HG02763 (cell line): ENCODE measurements at regions not wholly inside any gene's neighbourhood (a gene's known extent, or its start where the extent isn't known, plus 50 kb on each side); places are given as distances from the start of the nearest gene placed in this dataset.

Experiments used
- ATAC-seq: cut with Tn5 transposase; IDR thresholded peaks from one replicate; pipeline ENCODE4 v1.9.1; 2021; ENCODE audit warnings: mild to moderate bottlenecking, moderate library complexity; ENCODE audit not compliant: unreplicated experiment

DNA sequence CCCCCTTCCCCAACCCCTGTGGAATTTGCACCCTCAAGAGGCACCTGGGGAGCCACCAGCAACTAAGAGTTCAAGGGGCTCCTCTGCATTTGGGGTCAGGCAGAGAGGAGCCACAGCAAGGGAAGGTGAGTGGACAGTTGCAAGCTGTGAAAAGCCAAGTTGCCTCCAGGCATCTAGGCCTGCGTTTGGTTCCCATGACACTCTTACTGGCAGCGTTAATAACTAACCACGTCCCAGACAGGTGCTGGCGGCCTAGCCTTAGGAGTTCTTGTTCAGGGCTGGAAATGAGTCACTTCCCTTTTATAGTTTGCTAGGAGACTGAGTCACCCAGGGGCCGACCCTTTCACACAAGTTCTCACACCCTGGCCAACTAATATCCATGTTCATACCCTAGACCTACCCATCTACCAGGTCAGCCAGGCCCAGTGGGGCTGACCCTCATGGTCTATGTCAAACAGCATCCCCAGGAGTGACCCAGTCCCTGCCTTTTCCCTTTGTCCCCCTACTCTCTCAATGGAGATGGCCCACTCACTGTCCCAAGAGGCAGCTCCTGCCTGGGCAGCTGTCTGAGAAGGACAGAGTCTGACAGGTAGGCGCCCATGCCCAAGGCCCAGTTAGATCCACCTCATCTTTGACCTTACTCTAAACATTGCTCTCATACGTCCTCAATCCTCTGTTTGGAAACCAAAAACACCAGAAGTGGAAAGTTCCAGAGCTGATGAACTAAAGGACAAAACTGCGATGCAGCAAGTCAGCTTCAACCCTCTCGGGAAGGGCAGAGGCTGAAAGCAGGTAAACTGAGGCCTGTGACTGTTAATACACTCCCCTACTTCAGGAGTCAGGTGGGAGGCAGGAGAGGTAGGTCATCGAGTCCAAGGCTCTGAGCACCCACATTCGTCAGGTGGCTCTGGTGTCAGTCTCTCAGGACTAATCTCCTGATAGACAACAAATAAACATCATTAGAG is 300.6 kb downstream of the SOX9 start:
- peak; percentile 37 for ATAC-seq

DNA sequence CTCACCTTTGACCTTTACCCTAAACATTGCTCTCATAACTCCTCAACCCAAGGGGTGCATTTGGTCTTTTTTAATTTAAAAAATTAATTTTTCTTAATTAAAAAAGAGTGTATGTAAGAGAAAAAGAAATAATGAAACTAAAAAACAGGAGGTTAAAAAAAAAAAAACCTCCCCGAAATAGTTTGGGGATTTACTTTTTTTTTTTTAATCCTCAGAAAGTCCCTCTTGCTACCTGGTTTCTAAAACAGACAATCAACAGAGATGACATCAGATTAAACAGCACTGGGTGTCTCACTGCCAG is 301.3 kb downstream of the SOX9 start:
- no peak for ATAC-seq

DNA sequence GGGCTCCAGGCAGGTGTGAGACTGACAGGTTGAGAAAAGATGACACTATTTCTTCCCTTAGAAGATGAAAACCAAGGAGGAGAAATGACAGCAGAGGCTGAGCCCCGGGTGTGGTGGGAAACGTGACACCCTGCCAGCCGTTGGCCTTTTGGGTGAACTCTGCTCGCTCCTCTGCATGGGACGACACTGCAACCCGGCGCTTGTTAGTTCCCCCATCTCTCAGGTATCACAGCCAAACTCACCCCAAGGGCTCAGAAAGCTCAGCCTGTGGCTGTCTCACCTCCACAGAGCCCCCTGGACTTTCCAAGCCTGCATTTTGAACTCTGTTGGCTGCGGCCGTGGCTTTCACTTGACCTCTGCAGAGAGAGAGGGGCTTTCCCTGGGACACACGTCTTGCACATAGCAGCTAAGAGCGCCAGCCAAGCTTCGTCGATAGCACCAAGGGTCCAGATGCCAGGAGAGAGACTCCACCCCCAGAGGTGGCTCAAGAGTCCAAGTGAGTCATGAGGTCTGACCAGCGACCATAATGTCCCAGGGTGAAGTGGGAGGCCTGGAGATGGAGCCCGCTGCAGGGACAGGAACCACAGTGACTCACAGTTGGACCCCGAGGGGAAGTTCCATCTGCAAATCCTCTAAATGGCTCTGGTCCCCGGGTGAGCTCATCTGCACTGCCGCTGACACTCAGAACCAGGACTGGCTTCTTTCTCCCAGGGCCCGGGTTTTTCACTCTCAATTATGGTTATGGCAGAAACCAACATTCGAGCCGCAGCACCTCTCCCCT is 301.9 kb downstream of the SOX9 start:
- peak; percentile 42 for ATAC-seq

DNA sequence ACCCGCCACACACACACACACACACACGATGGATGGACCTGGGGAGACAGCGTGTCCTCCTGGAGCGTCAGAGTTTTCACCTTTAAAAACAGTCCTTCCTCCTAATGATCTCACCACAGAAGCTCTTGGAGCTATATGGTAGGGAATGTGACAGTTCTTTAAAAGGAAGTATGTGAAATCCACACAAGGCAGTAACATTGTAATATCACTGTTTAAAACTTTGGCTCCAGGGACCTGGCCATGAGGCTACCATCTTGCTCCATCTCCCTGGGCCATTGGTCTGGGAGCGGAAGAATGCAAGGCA is 302.4 kb downstream of the SOX9 start:
- ATAC-seq: no peak

DNA sequence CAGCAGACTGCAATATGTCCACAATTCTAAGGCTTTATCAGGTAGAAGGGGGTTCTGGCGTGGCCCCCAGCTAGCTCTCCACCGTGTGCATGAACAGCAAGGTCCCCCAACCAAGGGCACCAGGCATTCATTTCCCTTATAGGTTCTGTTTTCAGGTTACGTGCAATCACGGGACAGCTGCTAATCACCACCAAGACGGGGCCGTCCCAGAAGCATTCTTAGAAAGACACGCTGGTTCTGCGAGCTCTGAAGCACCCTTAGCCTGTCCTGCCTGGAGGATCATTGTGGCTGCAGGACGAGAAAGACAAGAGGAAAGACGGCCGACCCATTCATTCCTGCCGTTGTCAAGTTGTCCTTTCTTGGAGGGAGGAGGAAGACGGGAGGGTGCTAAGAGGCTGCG is 302.9 kb downstream of the SOX9 start:
- no peak for ATAC-seq

DNA sequence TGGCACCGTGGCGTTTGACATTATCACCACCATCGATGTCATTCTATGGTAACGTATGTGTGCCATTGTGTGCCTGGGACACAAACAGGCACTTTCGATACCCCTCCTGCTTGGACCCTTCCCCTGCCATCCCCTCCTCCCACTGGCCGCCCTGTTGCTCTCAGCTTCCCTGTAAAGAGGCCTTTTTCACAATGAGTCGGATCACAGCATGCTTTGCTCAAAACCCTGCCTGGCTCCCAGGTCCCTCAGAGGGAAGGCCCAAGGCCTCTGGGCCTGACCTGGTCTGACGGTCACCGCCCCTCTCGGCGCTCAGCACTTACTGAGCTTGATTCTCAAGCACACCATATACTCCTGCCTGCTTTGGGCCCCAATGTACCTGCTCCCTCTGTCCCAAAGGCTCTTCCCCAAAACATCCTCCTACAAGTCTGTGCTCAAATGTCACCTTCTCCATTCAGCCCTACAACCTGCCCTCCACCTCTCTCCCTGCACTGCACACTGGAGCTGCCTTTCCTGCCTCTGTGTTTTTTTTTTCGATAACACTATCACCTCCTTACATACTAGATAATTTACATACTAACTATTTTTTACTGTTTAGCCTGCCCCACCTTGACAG is 303.8 kb downstream of the SOX9 start:
- no peak for ATAC-seq

DNA sequence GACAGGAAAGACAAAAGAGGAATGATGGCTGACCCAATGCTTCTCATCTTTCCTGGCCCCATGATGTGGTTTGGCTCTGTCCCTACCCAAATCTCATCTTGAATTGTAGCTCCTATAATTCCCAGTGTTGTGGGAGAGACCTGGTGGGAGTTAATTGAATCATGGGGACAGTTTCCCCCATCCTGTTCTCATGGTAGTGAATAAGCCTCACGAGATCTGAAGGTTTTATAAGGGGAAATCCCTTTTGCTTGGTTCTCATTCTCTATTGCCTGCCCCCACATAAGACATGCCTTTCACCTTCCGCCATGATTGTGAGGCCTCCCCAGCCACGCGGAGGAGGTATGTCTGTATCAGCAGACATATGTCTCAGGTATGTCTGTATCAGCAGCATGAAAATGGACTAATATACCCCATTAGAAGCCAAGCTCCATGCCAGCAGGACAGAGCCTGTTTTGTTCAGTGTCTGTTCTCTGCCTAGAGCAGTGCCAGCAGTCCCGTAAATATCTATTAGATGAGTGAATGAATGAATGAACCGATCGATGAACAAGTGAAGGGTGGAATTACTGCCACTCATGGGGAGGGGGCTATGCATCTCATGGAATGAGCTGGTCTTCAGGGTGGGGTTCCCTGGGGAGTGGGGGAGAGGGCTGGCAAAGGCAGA is 304.4 kb downstream of the SOX9 start:
- ATAC-seq: no peak

DNA sequence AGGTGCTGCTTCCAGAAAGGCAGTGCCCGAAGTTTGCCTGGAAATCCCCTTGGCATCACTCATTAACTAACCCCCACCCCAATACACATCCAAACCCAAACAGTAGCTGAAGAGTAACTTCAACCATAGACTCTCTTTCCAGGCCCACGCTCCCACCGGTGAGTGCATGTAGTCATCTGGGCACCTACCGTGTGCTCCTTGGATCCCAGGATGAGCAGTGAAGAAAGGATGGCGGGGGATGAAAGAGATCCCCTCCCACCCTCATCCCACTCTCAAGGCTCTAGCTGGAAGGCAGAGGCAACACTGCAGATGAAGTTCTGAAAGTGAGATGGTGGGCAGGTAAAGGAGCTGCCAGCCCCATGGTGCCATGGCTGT is 305.0 kb downstream of the SOX9 start:
- no peak for ATAC-seq

DNA sequence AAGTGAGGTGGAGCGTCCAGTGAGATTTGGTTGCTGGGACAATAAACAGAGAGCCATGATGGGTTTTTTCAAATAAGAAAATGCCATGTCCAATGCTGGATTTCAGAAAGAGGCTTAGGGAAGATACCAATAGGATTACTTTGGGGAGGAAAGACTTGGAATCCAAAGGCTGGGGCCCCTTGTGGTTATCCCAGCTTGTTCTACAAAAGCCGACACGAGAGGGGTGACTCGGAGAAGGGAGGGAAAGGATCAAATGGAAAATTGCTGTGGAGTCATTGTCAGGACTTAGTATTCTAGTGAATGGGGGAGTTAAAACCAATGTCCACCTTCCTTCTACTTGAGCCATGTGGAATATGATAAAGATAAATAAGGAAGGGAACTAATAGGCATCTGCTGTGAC is 305.5 kb downstream of the SOX9 start:
- ATAC-seq: no peak

DNA sequence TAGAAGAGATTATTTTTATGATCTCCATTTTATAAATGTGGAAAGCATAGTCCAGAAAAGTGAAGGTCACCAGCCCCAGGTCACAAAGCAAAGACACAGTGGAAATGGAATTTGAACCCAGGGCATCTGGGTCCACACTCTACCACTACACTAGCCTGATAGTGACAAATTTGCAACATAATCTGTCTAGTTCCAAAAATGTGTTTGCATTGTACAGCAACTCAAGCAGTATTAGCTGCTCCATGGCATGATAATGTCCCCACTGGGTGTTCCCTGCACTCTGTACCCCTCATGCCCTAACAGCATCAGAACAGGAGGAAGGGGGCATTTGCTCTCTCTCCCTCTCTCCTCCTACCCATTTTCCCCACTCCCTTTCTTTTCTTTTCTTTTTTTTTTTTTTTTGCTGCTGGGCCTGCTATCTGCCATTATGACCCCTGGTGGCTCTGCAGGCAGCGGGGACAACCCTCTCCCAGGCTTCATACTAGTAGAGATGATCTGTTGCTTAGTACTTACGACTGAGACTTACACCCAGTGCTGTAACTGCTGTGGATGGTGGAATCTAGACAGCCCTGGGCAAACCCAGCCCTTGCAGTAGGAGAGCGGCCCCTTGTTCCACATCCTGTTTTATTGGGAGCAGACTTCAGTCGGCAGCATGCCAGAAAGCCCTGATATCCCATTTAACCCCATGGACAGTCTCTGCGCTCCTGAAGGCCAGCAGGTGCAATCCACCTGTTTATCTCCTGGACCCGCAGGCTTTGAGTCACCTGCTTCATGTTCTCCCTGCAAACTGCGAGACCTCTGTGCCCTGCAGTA is 306.3 kb downstream of the SOX9 start:
- ATAC-seq: no peak

DNA sequence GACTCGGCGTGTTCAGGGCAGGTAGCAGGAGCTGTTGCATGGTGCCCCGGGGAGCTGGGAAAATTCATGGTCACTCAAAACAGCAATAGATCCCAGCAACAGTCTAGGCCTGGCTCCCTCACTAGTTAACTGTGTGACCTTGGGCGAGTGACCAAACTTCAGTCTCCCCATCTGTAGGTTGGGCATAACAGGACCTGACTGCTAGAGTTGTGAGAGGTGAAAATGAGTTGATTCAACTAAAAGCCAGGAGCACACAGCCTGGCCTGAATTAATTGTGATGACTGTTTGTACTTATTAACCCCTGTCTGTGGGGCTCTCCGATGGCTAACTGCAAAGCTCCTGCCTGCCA is 306.9 kb downstream of the SOX9 start:
- no peak for ATAC-seq

DNA sequence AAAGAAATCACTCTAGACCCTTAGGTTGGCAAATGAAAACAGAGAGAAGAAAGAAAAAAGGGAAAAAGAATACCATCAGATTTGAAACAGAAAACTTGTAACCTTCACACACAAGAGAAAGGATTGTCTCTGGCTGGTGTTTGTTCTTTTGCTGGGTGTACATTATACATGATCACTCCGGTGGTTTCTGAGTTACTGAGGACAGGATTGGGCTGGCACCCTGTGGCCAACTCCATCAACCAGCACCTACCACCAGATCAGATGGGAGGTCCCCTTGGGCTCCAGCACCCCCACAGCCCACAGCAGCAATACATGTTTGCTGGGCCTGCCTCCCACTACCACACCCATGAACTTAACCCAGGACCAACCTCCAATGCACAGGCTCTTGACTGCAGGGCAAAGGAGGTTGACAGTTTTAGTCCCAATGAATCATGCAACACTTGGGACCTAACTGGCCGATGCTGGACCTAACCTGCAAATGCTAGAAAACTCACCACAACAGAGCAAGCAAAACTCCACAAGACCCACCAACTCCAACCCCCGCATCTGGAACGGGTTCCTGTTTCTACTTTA is 308.3 kb downstream of the SOX9 start:
- no peak for ATAC-seq

DNA sequence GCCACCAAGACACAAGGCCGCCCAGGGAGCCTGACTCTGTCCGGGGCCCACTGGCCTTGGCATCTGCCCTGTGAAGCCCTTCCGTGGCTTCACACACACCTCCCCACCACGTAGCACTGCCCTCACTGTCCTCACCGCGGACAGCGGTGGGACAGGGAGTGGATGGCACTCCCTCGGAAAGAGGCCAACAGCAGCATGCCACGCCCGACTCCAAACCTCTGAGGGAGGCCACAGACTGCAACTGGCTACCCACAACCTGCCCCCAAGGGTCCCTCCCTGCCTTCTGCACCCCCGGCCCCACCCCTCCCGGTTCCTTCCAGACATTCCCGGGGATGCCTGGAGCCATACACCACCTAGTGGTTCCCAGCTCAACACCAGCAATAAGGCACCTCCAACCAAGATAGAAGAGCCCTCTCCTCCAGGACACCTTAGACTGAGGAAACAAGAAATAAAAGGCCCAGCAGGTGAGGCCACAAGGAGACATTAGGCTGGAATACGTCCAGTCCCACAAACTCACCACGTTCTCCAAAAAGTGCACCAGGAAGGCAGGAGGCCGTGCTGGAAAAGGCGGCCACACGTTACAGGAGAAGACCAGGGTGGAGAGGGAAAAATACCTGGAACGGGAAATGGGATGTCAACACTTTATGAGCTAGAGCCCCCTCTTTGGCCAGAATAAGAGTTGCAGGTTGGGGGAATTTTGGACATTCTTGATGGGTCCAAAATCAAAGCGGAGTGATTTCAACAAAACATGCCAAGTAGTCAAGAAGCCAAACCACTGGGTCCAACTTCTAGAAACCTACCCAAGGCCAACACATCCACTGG is 310.0 kb downstream of the SOX9 start:
- no peak for ATAC-seq

DNA sequence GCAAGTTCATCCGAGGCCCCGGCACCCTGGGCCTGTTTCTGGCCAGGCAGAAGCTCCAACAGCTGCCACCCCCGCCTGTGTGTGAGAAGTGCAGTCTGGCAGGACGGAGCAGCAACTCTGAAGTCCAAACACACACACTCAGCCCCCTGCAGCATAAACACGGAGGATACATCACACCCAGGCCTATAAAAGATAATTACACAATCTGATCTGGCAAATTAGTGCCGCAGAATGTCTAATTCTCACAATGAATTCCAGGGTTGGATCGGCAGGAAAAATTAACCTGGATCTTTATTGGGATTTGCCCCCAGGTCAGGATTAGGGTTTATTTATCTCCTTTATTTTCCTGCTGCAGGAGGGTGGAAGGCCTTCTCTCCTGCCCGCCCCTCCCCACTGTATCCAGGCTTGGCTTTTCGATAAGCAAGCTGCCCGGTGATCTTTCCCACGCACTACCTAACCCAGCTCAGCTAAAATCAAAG is 311.4 kb downstream of the SOX9 start:
- no peak for ATAC-seq

DNA sequence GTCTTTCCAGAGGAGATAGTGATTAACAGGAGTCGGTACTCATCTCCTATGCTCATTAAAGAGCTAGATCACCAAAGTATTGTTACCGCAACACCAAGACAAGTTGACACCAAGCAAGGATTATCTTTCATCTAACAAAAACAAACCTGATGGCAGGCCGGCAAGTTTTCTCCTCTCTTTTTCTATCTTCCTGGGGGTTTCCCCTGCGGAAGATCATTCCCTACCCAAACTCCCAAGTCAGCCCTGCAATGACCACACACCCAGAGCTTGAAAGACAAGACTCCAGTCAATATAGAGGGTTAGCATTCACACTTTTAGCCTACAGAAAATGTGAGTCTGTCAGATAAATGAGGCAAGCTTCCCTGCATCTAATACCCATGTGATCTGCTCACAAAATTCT is 312.1 kb downstream of the SOX9 start:
- no peak for ATAC-seq

DNA sequence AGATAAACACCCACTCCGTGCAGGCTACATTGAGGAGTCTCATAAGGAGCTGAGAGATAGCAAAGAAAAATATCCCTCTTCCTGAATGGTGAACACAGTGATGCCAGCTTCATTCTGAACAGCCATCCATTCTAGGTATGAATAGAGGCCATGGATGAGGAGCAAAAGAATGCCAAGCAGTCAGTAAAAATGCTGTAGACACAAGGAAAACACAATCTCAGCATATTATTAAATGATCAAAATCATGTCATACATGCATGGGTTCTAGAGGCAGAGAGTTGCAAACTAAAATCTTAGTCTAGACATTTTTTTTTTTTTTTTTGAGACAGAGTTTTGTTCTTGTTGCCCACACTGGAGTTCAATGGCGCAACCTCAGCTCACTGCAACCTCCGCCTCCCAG is 313.0 kb downstream of the SOX9 start:
- ATAC-seq: no peak

DNA sequence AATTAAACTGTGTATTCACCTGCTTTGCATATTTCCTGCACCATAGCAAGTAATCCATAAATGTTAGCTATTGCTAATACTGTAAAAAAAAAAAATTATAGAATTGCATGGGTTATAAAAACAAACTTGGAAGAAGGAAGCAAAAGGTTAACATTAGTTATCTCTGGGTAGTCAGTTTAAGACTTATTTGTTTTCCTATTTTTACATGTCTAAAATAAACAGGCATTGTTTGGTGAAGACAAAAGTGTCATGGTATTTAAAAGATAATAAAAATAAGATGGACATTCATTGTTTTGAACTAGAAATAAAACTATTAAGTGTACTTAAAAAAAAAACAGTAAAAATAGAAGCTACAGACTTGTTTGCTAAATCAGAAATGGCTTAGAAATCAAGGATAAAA is 313.8 kb downstream of the SOX9 start:
- no peak for ATAC-seq

DNA sequence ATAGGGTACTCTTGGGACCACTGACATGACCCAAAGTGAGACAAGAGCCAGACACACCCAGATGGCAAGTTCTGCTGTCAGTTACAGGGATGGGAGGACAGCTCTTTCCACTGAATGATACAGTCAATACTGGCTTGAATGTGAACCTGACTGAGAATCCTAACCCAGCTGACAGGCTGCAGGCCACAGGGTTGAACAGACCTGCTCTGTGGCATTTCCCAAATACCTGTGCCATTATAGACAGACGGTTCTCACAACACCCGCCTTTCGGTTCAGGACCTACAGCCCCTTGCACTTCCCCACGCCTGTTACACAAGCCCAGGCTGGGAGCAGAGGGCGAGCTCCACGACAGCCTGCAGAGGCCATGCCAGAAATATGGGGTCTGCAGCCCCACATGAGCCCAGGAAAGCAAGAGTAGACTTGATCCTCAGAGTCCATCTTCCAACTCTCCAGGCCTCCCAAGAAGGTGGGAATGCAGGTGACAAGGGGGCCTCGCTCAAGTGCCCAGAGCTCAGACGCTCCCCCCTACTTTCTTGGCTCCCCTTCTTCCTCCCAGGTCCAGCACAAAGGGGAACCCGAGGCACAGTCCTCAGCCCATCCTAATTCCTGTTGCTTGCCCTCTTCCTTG is 314.3 kb downstream of the SOX9 start:
- no peak for ATAC-seq

DNA sequence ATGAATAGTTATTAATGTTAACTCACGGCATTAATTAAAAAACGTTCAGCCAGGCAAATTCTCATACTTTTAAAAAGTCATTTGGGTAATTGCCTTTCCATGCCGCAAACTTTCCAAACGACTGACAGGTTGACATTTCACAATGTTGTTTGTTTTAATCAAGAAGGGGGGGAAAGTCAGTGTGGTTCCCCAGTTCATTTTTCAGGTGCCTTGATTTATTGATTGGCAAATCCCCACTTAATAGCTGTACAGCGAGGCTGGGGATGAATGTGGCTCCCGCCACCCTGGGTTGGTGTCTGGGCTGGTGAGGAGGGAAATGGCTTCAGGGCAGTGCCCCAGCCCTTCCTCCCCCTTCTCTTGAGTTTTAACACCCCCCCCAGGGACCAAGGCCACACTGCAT is 318.0 kb downstream of the SOX9 start:
- no peak for ATAC-seq
